Small intestine (tissue), 7 donors: ENCODE measurements at regions not wholly inside any gene's neighbourhood (a gene's known extent, or its start where the extent isn't known, plus 50 kb on each side); places are given as distances from the start of the nearest gene placed in this dataset.

Experiments
- DNase-seq, 2 donors: peaks; one replicate each; pipeline versions ENCODE4 v3.0.0 to v3.0.0-alpha.2; 2013
- FAIRE-seq: peaks from 2 replicates; lab custom pipeline; 2012; peaks lifted over from hg19 to GRCh38; lab: Jason Lieb, UNC
- H3K27ac ChIP-seq, 3 donors: one replicate each; pipeline ENCODE4 v1.5.1; 2013; ENCODE audit warnings: low read length in 2 of 3, mild to moderate bottlenecking in 2 of 3, control low read depth in 1 of 3, inconsistent platforms in 1 of 3, low read depth in 1 of 3, moderate library complexity in 1 of 3
- H3K27me3 ChIP-seq, 3 donors: one replicate each; pipeline ENCODE4 v1.6.1; 2013; ENCODE audit warnings: low read length in 3 of 3, inconsistent platforms in 1 of 3; ENCODE audit not compliant: control insufficient read depth in 3 of 3, insufficient read depth in 3 of 3
- H3K36me3 ChIP-seq, 3 donors: one replicate each; pipeline ENCODE4 v1.6.1; 2013; ENCODE audit warnings: low read length in 3 of 3, inconsistent platforms in 1 of 3, low read depth in 1 of 3, mild to moderate bottlenecking in 1 of 3, moderate library complexity in 1 of 3; ENCODE audit not compliant: control insufficient read depth in 3 of 3, insufficient read depth in 2 of 3
- H3K4me1 ChIP-seq, 3 donors: one replicate each; pipeline ENCODE4 v1.6.1; 2013; ENCODE audit warnings: low read length in 2 of 3, inconsistent platforms in 1 of 3, low read depth in 1 of 3, mild to moderate bottlenecking in 1 of 3, moderate library complexity in 1 of 3; ENCODE audit not compliant: control insufficient read depth in 3 of 3, insufficient read depth in 2 of 3
- H3K4me3 ChIP-seq, 3 donors: one replicate each; pipeline ENCODE4 v1.5.1; 2013; ENCODE audit warnings: low read length in 3 of 3, control low read depth in 1 of 3, inconsistent platforms in 1 of 3, low read depth in 1 of 3, mild to moderate bottlenecking in 1 of 3, moderate library complexity in 1 of 3
- H3K9me3 ChIP-seq, 2 donors: one replicate each; pipeline ENCODE4 v1.6.1; 2013; ENCODE audit warnings: low read depth in 1 of 2, low read length in 1 of 2; ENCODE audit not compliant: control insufficient read depth in 2 of 2, insufficient read depth in 1 of 2
- WGBS, 3 donors: extraction: QIAGEN DNeasy Blood & Tissue Kit; methylation state at CpG; one replicate each; pipeline ENCODE4 v1.1.7; 2013; 5-methylcytosine and 5-hydroxymethylcytosine counted together
- donor health status: healthy with polysubstance abuse.
- donor health status: control.
- donor health status: control.
- donor health status: Bipolar disorder and iron deficiency.
- donor health status: healthy.

DNA sequence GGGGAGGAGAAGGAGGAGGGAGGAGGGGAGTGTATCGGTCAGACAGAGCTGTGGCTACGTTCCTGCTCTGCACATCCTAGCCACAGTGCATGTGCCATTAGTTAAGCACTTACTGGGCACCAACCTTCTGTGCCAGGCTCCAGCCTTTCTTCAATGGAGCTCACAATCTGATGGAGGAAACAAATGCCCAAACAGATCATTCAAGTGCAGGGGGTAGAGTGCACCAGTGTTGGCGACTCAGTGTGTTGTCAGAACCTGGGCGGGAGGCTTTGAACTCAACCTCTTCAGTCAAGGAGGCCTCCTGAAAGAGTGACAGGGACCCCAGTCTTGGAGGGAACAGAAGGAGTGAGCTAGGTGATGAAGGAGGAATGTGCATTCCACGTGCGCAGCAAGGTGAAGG, 51.9 kb upstream of the SHB start:
- Histone ChIP-seq H3K27me3 (no peaks in the 10 kb centered on the region), H3K4me1 (no peaks in the 10 kb centered on the region), H3K36me3 (no peaks in the 10 kb centered on the region), H3K9me3 (no peaks in the 10 kb centered on the region), H3K27ac (no peak overlapping the region), H3K4me3 (no peak overlapping the region)
- 86 to 92% (median 92%) methylated on average over 6 of the region's 6 CpGs for WGBS, 3 donors
- no peak for FAIRE-seq
- DNase-seq: no peak

DNA sequence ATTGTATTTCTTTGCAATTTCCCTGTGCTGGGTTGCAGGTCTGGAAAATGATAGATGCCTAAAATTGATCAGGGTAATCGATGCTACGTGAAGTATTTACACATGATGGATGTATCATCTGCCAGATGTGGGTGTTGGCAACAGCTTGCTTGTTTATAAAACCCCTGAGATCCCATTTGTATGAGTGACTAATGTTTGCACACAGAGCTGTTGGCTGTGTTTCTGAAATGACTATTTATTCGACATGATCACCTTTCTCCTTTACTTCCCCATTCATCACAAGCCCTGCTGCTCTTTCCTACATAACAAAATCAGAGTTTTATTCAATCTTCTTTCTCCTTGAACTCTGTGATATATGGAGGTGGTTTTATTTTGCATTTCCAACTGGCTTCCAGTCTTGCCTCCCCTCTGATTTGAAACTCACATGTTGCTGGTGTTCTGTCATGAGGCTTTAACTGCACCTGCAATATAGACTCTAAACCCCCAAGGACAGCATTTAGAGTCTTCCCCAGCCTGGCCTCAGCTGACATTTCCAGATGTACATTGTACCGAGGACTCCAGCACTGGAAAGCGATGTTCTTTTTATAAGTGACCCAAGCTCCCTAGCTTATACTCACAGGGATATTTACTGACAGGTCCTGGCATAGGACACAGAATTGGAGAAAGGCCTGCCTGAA, 50.7 kb upstream of the SHB start:
- FAIRE-seq: no peak
- no peak overlapping the region for H3K4me3 ChIP-seq
- no peak for DNase-seq
- no peaks in the 10 kb centered on the region for H3K36me3 ChIP-seq
- H3K27ac ChIP-seq: no peak overlapping the region
- no peaks in the 10 kb centered on the region for H3K9me3 ChIP-seq
- no peaks in the 10 kb centered on the region for H3K4me1 ChIP-seq
- 64 to 72% (median 68%) methylated on average over 5 of the region's 5 CpGs for WGBS, 3 donors
- H3K27me3 ChIP-seq: no peaks in the 10 kb centered on the region

DNA sequence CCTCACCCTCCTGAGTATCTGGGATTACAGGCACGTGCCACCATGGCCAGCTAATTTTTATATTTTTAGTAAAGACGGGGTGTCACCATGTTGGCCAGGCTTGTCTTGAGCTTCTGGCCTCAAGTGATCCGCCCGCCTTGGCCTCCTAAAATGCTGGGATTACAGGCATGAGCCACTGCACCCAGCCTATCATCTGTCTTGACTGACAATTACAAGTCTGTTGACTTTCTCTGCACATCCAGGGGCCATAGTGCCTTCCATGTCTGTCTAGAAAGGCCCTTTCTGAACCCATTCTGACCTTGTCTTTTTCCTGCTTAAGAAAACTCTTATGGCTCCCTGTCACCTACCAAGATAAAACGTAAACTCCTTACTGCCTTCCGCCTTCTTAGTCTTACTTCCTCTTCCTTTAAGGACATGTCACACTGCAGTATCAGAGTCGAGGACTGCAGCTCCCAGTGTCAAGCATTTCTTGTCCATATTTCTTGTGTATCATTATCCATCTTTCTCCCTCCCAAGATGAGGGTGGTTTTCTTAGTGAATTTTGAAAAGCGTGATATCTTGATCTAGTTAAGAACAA, 49.9 kb upstream of the SHB start:
- no peak for FAIRE-seq
- DNase-seq: no peak
- Histone ChIP-seq H3K27ac (no peak overlapping the region), H3K36me3 (no peaks in the 10 kb centered on the region), H3K4me1 (no peaks in the 10 kb centered on the region), H3K4me3 (no peak overlapping the region), H3K27me3 (peaks cover 0 to 2% (median 0%) of the 10 kb centered on the region in 3 donors), H3K9me3 (no peaks in the 10 kb centered on the region)
- WGBS, 3 donors: 79 to 82% (median 81%) methylated on average over 8 of the region's 8 CpGs
